ENCODE measurements at regions not wholly inside any gene's neighbourhood (a gene's known extent, or its start where the extent isn't known, plus 50 kb on each side); places are given as distances from the start of the nearest gene placed in this dataset.

- DNase-seq: no peak
Measured at GRCh38 chr10:129365767-129366402, 101.2 kb upstream of the MGMT start.

- no peak for DNase-seq
Measured at GRCh38 chr10:129366450-129366849, 100.6 kb upstream of the MGMT start.

DNA sequence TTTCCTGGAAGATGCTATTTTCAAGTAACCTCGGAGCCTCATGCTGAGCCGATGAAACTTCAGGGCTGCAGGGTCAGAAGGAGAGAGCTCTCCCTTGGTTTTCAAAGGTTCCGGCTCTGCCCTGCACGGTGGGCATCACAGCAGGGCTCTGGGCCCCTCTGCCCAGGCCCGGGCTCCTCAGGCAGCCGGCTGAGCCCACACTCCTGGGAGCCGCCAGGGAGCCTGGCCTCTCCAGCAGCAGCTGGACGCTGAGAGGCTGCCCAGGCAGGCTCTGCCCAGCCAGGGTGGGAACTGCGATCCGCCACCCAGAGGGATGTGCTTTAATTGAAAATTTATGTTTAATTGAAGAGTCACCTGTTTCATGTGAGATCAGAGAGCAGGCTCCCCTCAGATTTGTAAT is 97.5 kb upstream of the MGMT start:
- no peak for DNase-seq

- no peak for DNase-seq
Measured at GRCh38 chr10:129371541-129371940, 95.5 kb upstream of the MGMT start.

- DNase-seq: no peak
Measured at GRCh38 chr10:129372172-129372571, 94.9 kb upstream of the MGMT start.

DNA sequence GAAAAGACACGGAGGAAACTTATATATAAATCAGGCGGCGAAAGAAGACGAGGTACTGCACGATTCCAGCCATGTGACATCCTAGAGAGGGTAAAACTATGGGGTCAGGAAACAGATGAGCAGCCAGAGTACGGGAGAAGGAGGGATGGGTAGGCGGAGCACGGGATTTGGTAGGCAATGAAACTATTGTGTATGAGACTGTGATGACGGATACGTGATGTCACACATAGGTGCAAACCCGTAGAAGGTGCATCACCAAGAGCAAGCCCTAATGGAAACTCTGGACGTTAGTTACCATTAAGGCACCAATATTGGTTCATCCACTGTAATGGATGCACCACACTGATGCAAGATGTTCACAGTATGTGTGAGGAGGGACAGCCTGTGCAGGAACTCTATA is 93.8 kb upstream of the MGMT start:
- no peak for DNase-seq

DNA sequence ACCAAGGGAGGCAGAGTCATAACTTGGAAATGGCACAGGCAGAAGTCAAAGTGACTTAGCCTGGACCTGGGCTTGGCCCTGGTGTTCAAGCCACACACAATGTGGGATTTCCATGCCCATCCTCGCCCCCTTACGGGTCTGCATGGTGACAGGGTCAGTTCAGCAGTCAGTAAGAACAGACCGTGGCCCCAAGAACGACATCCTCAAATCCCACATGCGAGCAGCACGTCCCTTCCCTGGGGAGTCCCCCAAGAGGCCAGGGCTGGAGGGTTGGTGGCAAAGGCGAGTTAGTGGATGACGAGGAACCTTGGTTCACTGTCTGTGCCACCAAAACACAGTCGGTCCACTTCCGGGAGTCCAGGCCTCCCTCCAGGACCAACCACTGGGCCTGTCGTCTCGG is 93.3 kb upstream of the MGMT start:
- no peak for DNase-seq

DNA sequence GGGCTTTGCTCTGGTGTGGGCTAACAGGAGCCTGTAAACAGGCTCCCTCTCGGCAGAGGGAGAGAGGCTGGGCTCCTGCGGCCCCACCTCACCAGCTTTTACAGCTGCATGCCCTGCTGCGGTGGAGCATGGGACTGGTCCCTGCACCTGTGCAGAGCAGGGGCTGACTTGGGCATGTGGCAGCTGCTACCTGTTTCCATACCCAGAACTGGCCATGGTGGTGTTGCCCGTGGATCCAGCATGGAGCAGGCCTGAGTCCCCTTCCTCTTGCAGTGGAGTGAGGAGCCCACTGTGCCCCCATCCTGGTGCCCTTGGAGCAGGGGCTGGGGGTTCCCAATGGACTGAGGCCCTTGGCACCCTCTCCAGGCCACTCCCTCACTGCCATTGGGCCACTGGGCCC is 91.9 kb upstream of the MGMT start:
- DNase-seq: no peak

DNA sequence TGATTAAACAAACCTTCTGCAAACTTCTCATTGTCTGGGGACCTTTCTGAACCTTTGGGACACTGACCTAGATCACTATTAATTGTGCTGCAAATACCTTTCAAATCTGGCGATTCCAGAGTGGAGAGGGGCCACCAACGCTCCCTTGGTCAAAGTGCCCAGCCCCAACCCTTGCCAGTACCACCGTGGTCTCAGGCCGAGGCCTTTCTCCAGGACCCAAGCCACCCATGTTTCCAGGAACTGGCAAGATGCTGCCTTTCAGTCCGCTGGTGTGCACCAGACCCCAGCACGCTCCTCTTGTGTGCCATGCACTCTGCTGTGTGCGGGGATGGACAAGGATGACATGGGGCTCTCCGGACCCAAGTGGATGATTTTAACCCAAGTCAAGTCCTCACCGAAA is 91.1 kb upstream of the MGMT start:
- DNase-seq: no peak

DNA sequence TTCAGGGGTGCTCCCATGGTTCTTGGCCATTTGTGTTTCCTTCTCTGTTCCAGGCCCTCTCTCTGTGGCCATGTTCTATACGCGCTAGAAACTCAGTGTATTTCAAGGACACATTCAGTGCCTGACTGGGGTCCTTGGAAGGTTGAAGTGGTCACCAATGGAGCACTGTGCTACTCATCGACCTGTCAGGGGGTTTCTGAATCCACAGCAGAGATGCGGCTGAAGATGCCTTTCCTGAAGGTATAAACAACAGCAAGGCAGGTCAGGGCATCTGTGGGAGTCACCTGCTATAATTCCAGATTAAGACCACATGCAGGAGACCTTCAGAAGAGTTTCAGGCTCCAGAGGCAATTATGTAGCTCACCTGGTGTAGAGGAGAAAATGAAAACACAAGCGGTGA is 86.8 kb upstream of the MGMT start:
- no peak for DNase-seq

DNA sequence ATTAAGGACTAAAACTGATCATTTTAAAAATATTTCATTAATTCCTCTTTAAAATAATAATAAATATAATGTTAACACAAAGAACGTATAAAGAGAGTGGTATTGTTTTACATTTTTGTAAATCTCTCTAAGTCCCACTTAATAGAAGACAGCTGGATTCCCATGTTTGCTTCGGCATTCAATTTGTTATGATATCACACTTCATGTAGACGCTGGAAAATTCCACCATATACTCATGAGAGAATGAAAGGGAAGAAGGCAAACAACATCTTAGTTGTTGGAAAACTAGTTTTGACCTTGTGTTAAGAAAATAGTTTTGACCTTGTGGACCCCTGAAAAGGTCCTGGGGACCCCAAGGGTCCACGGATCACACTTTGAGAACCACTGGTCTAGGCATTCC is 85.3 kb upstream of the MGMT start:
- no peak for DNase-seq

DNA sequence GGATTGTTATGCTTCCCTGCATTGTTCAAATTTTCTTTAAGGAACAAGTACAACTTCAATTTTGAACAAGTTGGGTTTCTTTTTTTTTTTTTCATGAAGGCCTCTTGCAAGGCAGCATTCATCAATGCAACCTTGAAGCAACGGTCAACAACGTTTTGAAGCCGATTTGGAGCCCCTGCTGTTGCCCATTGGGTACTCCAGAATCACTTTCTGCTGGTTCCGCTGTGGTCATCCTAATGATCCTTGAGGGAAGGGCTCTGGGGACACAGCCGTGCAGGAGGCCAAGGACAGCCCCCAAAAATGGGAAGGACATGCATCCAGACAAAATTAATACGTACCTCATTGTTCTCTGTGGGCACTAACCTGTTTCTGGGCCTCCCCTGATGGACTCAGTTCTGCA is 84.6 kb upstream of the MGMT start:
- DNase-seq: no peak

- no peak for DNase-seq
Measured at GRCh38 chr10:129383651-129384050, 83.4 kb upstream of the MGMT start.

DNA sequence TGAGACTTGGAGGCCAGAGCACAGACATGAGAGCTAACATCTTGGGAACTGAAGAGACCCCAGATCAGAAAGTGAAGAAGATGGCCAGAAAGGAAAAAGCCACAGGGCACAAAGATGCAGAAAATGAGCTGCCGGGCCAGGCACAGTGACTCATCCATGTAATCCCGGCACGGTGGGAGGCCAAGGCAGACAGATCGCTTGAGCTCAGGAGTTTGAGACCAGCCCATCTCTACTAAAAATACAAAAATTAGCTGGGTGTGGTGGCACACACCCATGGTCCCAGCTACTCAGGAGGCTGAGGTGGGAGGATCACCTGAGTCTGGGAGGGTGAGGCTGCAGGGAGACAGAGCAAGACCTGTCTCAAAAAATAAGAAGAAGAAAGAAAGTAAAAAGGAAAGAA is 81.4 kb upstream of the MGMT start:
- DNase-seq: no peak

GRCh38 chr10:129386415-129387257 is 80.4 kb upstream of the MGMT start:
- DNase-seq: no peak

GRCh38 chr10:129387258-129387525 is 79.8 kb upstream of the MGMT start:
- DNase-seq: no peak

- no peak for DNase-seq
Measured at GRCh38 chr10:129388435-129388834, 78.6 kb upstream of the MGMT start.

DNA sequence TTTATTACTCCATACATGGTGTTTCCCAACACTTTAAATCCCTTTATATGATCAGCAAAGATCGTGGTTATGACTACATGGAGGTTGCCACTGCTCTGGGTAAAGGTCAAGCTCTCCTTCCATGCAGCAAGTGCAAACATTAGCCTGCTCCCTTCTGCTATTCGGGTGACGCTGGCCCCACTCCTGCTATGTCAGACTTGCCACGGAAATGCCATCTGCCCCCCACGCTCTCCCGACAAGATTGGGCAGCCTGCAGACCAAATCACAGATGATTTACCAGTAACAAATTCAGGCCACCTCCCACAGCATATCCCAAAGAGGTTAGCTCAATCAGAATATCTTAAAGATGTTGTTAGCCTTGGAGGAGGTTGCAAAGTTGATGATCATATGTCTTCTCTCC is 77.8 kb upstream of the MGMT start:
- DNase-seq: no peak

GRCh38 chr10:129390147-129390546 is 76.9 kb upstream of the MGMT start:
- DNase-seq: no peak

DNA sequence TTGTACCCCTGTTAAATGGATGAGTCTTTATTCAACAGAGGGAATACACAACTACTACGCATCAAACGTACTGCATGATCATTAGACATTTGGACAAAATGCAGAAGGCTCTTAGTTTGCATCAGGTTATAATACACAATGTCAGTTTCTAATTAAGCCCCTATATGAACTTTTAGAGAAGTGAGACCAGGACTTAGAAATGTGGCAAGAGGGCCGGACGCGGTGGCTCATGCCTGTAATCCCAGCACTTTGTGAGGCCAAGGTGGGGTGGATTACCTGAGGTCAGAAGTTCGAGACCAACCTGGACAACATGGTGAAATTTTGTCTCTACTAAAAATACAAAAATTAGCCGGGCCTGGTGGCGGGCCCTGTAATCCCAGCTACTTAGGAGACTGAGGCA is 76.3 kb upstream of the MGMT start:
- DNase-seq: no peak

DNA sequence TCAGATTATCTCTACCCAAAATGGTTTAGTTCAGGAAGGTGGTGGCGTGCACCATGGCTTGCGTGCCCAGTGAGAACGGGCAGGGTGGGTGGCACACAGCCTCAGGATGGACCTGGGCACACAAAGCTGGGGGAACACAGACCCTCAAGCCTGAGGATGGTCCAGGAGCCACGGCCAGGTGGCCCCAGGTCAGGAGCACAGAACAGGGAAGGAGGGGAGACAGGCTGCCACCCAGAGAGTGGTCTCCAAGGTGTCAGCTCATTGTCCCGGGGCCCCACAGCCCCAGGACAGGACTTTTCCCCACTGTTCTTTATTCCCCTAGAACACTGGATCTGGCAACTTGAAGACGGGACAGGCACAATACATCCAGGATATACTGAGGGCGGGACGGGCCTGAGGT is 75.6 kb upstream of the MGMT start:
- no peak for DNase-seq

DNA sequence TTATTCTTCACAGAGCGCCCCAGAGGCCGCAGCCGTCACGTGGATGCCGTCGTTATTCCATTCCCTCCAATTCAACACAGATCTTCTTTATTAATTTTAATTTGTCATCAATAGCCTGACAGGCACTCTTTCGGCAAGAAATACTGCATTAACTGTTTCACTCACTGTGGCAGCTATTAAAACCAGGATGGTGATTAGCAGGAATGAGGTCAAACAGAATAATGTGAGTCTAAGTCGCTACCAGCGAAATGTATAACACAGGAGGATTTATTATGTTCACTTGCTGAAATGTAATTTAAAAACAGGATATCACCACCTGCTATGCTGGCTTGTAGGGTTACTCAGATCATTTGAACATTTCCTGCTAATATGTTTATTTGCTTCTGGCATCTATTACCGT is 74.2 kb upstream of the MGMT start:
- DNase-seq: no peak

GRCh38 chr10:129393812-129394211 is 73.2 kb upstream of the MGMT start:
- no peak for DNase-seq

DNA sequence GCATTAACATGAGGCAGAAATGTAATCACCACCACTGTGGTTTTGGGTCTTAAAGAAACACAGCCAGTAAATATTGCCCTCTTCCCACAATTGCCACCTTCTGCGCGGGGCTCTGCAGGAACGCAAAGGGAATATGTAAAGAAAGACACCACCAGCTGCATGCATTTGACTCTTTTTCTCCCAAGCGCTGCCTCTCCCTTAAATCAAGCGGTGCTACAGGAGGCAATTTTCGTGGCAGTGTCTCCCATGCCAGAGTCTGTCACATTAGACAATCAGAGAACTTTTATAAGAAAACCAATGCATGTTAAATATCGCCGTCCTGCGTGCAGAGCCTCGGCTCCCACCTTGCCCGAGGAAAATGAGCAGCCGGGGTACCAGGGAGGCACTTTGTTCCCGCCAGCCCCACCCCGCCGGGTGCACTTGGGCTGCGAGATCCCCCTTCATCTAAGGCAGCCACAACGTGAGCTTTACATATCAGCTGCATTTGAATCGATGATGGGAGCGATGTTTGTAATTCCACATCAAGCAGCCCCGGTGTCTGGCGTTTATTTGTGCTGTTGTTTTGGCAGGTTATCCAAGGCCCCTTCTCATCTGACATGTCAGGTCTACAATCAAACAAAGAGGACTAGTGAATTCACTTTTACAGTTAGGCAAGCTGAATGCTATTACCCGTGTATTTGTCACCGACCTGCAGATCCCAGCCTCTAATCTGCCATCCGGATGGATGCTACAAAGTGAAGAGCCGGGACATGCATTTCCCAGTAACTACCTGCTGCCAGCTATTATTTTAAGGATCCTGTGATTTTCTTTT is 72.3 kb upstream of the MGMT start:
- DNase-seq: no peak

Data from NCI-H2107 (cell line).